GM12872 (cell line): ENCODE measurements at regions not wholly inside any gene's neighbourhood (a gene's known extent, or its start where the extent isn't known, plus 50 kb on each side); places are given as distances from the start of the nearest gene placed in this dataset.

Experiments used
- CTCF ChIP-seq: IDR thresholded peaks from 3 replicates; pipeline ENCODE4 v1.5.1; 2011; ENCODE audit warnings: low read depth, mild to moderate bottlenecking, low read length, moderate library complexity; ENCODE audit not compliant: insufficient read depth

- no peak for TF ChIP-seq CTCF
Measured at GRCh38 chr2:16079637-16080036, 139.3 kb downstream of the MYCN start.

DNA sequence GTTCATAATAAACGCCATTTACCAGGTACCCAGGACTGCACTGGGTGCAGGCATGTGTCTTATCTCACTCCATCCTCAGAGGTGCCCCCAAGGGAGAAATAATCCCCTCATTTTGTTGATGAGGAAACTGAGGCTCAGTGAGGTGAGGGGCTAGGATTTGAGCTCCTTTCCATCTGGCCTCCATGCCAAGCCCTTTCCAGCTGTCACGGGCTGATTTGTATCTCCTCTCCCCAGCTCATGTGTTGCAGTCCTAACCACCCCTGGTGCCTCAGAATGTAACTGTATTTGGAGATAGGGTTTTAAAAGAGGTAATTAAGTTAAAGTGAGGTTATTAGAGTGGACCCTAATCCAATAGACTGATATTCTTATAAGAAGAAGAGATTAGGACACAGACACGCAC lies 137.3 kb downstream of the MYCN start:
- no peak for TF ChIP-seq CTCF

DNA sequence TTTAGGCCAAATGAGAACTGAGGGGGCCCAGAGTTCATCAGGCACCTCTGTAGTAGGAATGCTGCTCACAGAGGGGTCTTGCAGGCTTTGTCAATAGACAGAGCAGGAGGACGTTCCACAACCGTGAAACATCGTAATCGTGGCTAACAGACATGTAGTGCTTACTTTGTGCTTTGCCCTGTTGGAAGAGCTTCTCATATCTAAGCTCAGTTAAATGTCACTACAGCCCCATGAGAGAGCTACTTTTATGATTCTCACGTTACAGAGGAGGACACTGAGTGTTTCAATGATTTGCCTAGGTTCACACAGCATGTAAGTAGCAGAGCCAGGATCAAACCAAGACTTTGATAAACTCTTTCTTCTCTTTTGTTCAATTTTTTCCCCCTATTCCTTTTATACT lies 136.6 kb downstream of the MYCN start:
- TF ChIP-seq CTCF: no peak

- no peak for TF ChIP-seq CTCF
Measured at GRCh38 chr2:16075045-16076012, 135.0 kb downstream of the MYCN start.

GRCh38 chr2:16073921-16074425 lies 133.6 kb downstream of the MYCN start:
- TF ChIP-seq CTCF: no peak

GRCh38 chr2:16073471-16073870 lies 133.1 kb downstream of the MYCN start:
- no peak for TF ChIP-seq CTCF

GRCh38 chr2:16072638-16073290 lies 132.4 kb downstream of the MYCN start:
- no peak for TF ChIP-seq CTCF
